Testis (tissue), 2 donors: ENCODE measurements at regions not wholly inside any gene's neighbourhood (a gene's known extent, or its start where the extent isn't known, plus 50 kb on each side); places are given as distances from the start of the nearest gene placed in this dataset.

Source experiments
- CTCF ChIP-seq, 3 experiments: fragments of 450-650 bp in 2 of 3; fragments of 200-600 bp in 1 of 3; sonication (generic) in 1 of 3; IDR thresholded peaks; one replicate each; pipeline ENCODE4 v1.5.1; 2016 to 2019; ENCODE audit warnings: antibody characterized with exemption in 3 of 3, mild to moderate bottlenecking in 2 of 3, moderate library complexity in 1 of 3
- POLR2A ChIP-seq: fragments of 450-650 bp; IDR thresholded peaks from one replicate; pipeline ENCODE4 v1.6.1; 2017; ENCODE audit warnings: antibody characterized with exemption, mild to moderate bottlenecking, moderate library complexity

- no peak for TF ChIP-seq POLR2A
- no peak for TF ChIP-seq CTCF (IDR thresholded peaks at IDR 0.05)
Measured at GRCh38 chr2:48190230-48190629, 124.3 kb upstream of the FOXN2 start.
